SK-N-SH treated with all-trans-retinoic acid at 6 μM for 48 hours (cell line): ENCODE measurements at regions not wholly inside any gene's neighbourhood (a gene's known extent, or its start where the extent isn't known, plus 50 kb on each side); places are given as distances from the start of the nearest gene placed in this dataset.

Experiments
- ATAC-seq: fragments of 200-7000 bp; cut with Tn5 transposase; 3 replicates; pipeline ENCODE4 v1.9.1; 2020; ENCODE audit warnings: mild to moderate bottlenecking, moderate library complexity
- ARNTL ChIP-seq: fragments of 450-650 bp; formaldehyde crosslinking; IDR thresholded peaks from 2 replicates; pipeline ENCODE4 v1.5.0; 2020; ENCODE audit warnings: low read depth, mild to moderate bottlenecking, moderate library complexity, borderline replicate concordance
- BACH2 ChIP-seq: fragments of 250-450 bp; sonication (Bioruptor Pico); IDR thresholded peaks from 2 replicates; pipeline ENCODE4 v1.9.0; 2021; ENCODE audit warnings: mild to moderate bottlenecking, borderline replicate concordance
- CSDC2 ChIP-seq: fragments of 250-450 bp; sonication (Bioruptor Pico); IDR thresholded peaks from 2 replicates; pipeline ENCODE4 v1.5.0; 2020; ENCODE audit warnings: mild to moderate bottlenecking, moderate library complexity
- ESRRG ChIP-seq: fragments of 250-450 bp; sonication (Bioruptor Pico); IDR thresholded peaks from 2 replicates; pipeline ENCODE4 v1.6.1; 2021; ENCODE audit warnings: mild to moderate bottlenecking
- GLIS3 ChIP-seq: fragments of 250-450 bp; sonication (Bioruptor Pico); IDR thresholded peaks from 2 replicates; pipeline ENCODE4 v1.5.0; 2020; ENCODE audit warnings: mild to moderate bottlenecking, moderate library complexity
- ISL1 ChIP-seq: fragments of 250-450 bp; sonication (Bioruptor Pico); IDR thresholded peaks from 2 replicates; pipeline ENCODE4 v2.1.2; 2022; ENCODE audit warnings: mild to moderate bottlenecking, moderate library complexity
- OSR1 ChIP-seq: fragments of 250-450 bp; sonication (Bioruptor Pico); IDR thresholded peaks from 2 replicates; pipeline ENCODE4 v1.8.0; 2022; ENCODE audit warnings: moderate library complexity, mild to moderate bottlenecking, inconsistent platforms
- PPARA ChIP-seq: fragments of 250-450 bp; sonication (Bioruptor Pico); IDR thresholded peaks from 2 replicates; pipeline ENCODE4 v1.5.0; 2020; ENCODE audit warnings: mild to moderate bottlenecking, borderline replicate concordance
- RARB ChIP-seq: fragments of 250-450 bp; sonication (Bioruptor Pico); IDR thresholded peaks from 2 replicates; pipeline ENCODE4 v1.8.0; 2021; ENCODE audit warnings: mild to moderate bottlenecking, moderate library complexity
- SNAI2 ChIP-seq: fragments of 250-450 bp; sonication (Bioruptor Pico); IDR thresholded peaks from 2 replicates; pipeline ENCODE4 v1.5.0; 2020; ENCODE audit warnings: mild to moderate bottlenecking, moderate library complexity
- TCF4 ChIP-seq: fragments of 250-450 bp; sonication (Bioruptor Pico); IDR thresholded peaks from 2 replicates; pipeline ENCODE4 v1.8.0; 2021; ENCODE audit warnings: mild to moderate bottlenecking, moderate library complexity, borderline replicate concordance
- TOX ChIP-seq: fragments of 250-450 bp; sonication (Bioruptor Pico); IDR thresholded peaks from 2 replicates; pipeline ENCODE4 v1.8.0; 2021; ENCODE audit warnings: mild to moderate bottlenecking, moderate library complexity, borderline replicate concordance
- ZC3H10 ChIP-seq: fragments of 250-450 bp; sonication (Bioruptor Pico); IDR thresholded peaks from 2 replicates; pipeline ENCODE4 v1.5.1; 2021; ENCODE audit warnings: mild to moderate bottlenecking, moderate library complexity
- ZFP3 ChIP-seq: fragments of 250-450 bp; sonication (Bioruptor Pico); IDR thresholded peaks from 2 replicates; pipeline ENCODE4 v1.5.0; 2020; ENCODE audit warnings: mild to moderate bottlenecking, moderate library complexity
- ZFP30 ChIP-seq: fragments of 450-650 bp; formaldehyde crosslinking; IDR thresholded peaks from 2 replicates; pipeline ENCODE4 v1.5.0; 2022; ENCODE audit warnings: mild to moderate bottlenecking, moderate library complexity
- ZNF70 ChIP-seq: fragments of 450-650 bp; formaldehyde crosslinking; IDR thresholded peaks from 2 replicates; pipeline ENCODE4 v1.5.0; 2020; ENCODE audit warnings: mild to moderate bottlenecking, moderate library complexity
- ZNF8 ChIP-seq: fragments of 450-650 bp; formaldehyde crosslinking; IDR thresholded peaks from 2 replicates; pipeline ENCODE4 v1.5.0; 2020; ENCODE audit warnings: mild to moderate bottlenecking, moderate library complexity
- TF ChIP-seq, protein P1 (sequence below): fragments of 250-450 bp; sonication (Bioruptor Pico); IDR thresholded peaks from 2 replicates; pipeline ENCODE4 v1.8.0; 2020; ENCODE audit warnings: mild to moderate bottlenecking, moderate library complexity, borderline replicate concordance
- TF ChIP-seq, protein P2 (sequence below): fragments of 250-450 bp; sonication (Bioruptor Pico); IDR thresholded peaks from 2 replicates; pipeline ENCODE4 v1.5.1; 2020; ENCODE audit warnings: low read depth, mild to moderate bottlenecking, moderate library complexity
- TF ChIP-seq, protein P3 (sequence below): fragments of 250-450 bp; sonication (Bioruptor Pico); IDR thresholded peaks from 2 replicates; pipeline ENCODE4 v1.8.0; 2021; ENCODE audit warnings: low read depth, mild to moderate bottlenecking, moderate library complexity, borderline replicate concordance
- TF ChIP-seq, protein P4 (sequence below): fragments of 250-450 bp; sonication (Bioruptor Pico); IDR thresholded peaks from 2 replicates; pipeline ENCODE4 v1.5.0; 2020; ENCODE audit warnings: mild to moderate bottlenecking, moderate library complexity
- TF ChIP-seq, protein P5 (sequence below): fragments of 250-450 bp; sonication (Bioruptor Pico); IDR thresholded peaks from 2 replicates; pipeline ENCODE4 v1.5.1; 2021; ENCODE audit warnings: mild to moderate bottlenecking, moderate library complexity

DNA sequence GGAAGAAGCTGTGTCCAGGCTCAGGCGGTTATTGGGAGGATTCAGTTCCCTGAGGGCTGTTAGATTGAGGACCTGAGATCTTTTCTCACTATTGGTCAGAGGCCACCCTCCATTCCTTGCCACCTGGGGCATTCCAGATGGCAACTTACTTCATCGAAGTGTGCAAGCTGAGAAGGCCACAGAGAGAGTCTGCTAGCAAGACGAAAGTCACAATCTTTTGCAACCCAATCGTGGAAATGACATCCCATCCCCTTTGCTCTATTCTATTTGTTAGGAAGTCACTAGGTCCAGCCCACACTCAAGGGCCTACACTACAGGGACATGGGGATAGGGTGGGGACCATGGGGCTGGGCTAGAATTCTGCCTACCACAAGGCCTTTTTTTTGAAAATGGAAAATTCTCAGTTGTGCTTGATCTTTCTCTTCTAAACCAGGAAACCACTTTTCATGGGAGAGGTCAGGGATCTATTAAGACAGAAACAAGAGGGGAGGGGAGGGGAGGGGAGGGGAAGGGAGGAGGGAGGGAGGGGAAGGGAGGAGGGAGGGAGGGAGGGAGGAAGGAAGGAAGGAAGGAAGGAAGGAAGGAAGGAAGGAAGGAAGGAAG, 217.2 kb downstream of the BCAS1 start (continued):
- TF ChIP-seq, protein P1, sequence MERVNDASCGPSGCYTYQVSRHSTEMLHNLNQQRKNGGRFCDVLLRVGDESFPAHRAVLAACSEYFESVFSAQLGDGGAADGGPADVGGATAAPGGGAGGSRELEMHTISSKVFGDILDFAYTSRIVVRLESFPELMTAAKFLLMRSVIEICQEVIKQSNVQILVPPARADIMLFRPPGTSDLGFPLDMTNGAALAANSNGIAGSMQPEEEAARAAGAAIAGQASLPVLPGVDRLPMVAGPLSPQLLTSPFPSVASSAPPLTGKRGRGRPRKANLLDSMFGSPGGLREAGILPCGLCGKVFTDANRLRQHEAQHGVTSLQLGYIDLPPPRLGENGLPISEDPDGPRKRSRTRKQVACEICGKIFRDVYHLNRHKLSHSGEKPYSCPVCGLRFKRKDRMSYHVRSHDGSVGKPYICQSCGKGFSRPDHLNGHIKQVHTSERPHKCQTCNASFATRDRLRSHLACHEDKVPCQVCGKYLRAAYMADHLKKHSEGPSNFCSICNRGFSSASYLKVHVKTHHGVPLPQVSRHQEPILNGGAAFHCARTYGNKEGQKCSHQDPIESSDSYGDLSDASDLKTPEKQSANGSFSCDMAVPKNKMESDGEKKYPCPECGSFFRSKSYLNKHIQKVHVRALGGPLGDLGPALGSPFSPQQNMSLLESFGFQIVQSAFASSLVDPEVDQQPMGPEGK (CRISPR knock-in tag), result no peak
- TF ChIP-seq ZNF70 (CRISPR knock-in tag) (no peak), OSR1 (CRISPR knock-in tag) (no peak)
- TF ChIP-seq, protein P2, sequence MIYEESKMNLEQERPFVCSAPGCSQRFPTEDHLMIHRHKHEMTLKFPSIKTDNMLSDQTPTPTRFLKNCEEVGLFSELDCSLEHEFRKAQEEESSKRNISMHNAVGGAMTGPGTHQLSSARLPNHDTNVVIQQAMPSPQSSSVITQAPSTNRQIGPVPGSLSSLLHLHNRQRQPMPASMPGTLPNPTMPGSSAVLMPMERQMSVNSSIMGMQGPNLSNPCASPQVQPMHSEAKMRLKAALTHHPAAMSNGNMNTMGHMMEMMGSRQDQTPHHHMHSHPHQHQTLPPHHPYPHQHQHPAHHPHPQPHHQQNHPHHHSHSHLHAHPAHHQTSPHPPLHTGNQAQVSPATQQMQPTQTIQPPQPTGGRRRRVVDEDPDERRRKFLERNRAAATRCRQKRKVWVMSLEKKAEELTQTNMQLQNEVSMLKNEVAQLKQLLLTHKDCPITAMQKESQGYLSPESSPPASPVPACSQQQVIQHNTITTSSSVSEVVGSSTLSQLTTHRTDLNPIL (CRISPR knock-in tag), result no peak

DNA sequence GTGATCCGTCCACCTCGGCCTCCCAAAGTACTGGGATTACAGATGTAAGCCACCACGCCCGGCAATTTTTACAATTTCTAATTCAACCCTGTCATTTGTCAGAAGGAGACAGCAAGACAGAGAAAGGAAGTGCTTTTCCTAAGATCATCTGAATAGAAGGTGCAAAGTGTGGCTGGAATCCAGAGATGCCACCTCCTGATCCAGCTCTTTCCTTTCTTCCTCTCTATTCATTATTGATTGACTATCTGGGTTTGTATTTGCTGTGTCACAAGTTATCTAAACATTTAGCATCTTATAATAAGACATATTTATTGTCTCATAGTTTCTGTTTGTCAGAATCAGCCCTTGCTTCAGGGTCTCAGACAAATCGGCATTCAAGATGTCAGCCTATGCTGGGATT, 217.7 kb downstream of the BCAS1 start:
- no peak for ATAC-seq
- TF ChIP-seq, protein P3, sequence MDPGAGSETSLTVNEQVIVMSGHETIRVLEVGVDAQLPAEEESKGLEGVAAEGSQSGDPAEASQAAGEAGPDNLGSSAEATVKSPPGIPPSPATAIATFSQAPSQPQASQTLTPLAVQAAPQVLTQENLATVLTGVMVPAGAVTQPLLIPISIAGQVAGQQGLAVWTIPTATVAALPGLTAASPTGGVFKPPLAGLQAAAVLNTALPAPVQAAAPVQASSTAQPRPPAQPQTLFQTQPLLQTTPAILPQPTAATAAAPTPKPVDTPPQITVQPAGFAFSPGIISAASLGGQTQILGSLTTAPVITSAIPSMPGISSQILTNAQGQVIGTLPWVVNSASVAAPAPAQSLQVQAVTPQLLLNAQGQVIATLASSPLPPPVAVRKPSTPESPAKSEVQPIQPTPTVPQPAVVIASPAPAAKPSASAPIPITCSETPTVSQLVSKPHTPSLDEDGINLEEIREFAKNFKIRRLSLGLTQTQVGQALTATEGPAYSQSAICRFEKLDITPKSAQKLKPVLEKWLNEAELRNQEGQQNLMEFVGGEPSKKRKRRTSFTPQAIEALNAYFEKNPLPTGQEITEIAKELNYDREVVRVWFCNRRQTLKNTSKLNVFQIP, result no peak
- TF ChIP-seq, protein P1 (CRISPR knock-in tag), result no peak
- TF ChIP-seq OSR1 (CRISPR knock-in tag) (no peak), ESRRG (no peak), SNAI2 (CRISPR knock-in tag) (no peak), BACH2 (CRISPR knock-in tag) (no peak), GLIS3 (no peak), ZNF8 (no peak), RARB (no peak), PPARA (CRISPR knock-in tag) (no peak), CSDC2 (no peak), TOX (CRISPR knock-in tag) (no peak), ARNTL (no peak), TCF4 (CRISPR knock-in tag) (no peak), ISL1 (CRISPR knock-in tag) (no peak), ZFP30 (CRISPR knock-in tag) (no peak), ZFP3 (CRISPR knock-in tag) (no peak)

DNA sequence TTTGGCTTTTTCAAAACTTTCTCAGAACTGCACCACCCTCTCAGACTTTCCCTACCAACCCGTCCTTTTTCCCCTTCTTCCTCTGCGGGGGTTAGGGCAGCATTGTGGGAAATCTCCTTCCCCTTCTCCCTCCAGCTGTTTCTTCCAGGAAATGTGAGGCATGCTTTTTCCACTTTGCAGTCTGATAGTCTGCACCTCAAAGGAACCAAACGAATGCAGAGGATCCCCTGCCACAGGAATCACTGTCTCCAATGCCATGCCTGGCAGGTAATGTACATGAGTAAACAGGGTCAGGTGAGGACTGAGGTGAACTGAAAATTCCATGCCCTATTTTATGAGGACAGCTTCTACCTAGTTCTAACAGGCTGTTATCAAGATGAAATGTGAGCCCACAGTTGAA, 218.4 kb downstream of the BCAS1 start:
- TF ChIP-seq ZFP30 (CRISPR knock-in tag), result no peak
- no peak for TF ChIP-seq BACH2 (CRISPR knock-in tag)
- TF ChIP-seq CSDC2, result no peak
- TF ChIP-seq OSR1 (CRISPR knock-in tag), result no peak
- TF ChIP-seq PPARA (CRISPR knock-in tag), result no peak
- no peak for TF ChIP-seq RARB
- TF ChIP-seq ISL1 (CRISPR knock-in tag), result no peak
- no peak for TF ChIP-seq ZNF70 (CRISPR knock-in tag)
- TF ChIP-seq, protein P4, sequence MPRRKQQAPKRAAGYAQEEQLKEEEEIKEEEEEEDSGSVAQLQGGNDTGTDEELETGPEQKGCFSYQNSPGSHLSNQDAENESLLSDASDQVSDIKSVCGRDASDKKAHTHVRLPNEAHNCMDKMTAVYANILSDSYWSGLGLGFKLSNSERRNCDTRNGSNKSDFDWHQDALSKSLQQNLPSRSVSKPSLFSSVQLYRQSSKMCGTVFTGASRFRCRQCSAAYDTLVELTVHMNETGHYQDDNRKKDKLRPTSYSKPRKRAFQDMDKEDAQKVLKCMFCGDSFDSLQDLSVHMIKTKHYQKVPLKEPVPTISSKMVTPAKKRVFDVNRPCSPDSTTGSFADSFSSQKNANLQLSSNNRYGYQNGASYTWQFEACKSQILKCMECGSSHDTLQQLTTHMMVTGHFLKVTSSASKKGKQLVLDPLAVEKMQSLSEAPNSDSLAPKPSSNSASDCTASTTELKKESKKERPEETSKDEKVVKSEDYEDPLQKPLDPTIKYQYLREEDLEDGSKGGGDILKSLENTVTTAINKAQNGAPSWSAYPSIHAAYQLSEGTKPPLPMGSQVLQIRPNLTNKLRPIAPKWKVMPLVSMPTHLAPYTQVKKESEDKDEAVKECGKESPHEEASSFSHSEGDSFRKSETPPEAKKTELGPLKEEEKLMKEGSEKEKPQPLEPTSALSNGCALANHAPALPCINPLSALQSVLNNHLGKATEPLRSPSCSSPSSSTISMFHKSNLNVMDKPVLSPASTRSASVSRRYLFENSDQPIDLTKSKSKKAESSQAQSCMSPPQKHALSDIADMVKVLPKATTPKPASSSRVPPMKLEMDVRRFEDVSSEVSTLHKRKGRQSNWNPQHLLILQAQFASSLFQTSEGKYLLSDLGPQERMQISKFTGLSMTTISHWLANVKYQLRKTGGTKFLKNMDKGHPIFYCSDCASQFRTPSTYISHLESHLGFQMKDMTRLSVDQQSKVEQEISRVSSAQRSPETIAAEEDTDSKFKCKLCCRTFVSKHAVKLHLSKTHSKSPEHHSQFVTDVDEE (CRISPR knock-in tag), result no peak
- TF ChIP-seq, protein P1 (CRISPR knock-in tag), result no peak
- no peak for TF ChIP-seq ZC3H10
- TF ChIP-seq ESRRG, result no peak
- TF ChIP-seq SNAI2 (CRISPR knock-in tag), result no peak
- TF ChIP-seq TOX (CRISPR knock-in tag), result no peak
- TF ChIP-seq, protein P3, result no peak
- TF ChIP-seq, protein P5, sequence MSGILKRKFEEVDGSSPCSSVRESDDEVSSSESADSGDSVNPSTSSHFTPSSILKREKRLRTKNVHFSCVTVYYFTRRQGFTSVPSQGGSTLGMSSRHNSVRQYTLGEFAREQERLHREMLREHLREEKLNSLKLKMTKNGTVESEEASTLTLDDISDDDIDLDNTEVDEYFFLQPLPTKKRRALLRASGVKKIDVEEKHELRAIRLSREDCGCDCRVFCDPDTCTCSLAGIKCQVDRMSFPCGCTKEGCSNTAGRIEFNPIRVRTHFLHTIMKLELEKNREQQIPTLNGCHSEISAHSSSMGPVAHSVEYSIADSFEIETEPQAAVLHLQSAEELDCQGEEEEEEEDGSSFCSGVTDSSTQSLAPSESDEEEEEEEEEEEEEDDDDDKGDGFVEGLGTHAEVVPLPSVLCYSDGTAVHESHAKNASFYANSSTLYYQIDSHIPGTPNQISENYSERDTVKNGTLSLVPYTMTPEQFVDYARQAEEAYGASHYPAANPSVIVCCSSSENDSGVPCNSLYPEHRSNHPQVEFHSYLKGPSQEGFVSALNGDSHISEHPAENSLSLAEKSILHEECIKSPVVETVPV, result no peak
- TF ChIP-seq TCF4 (CRISPR knock-in tag), result no peak

More for the DNA sequence above, 218.4 kb downstream of the BCAS1 start:
- no peak for ATAC-seq
